Esophagus mucosa (tissue), 1 donor: ENCODE measurements at regions not wholly inside any gene's neighbourhood (a gene's known extent, or its start where the extent isn't known, plus 50 kb on each side); places are given as distances from the start of the nearest gene placed in this dataset.

Experiments used
- ATAC-seq: fragments of 200-7000 bp; cut with Tn5 transposase; one replicate; pipeline ENCODE4 v1.9.1; 2020
- donor health status: DM: yes; HTN: yes; CAD: no.

DNA sequence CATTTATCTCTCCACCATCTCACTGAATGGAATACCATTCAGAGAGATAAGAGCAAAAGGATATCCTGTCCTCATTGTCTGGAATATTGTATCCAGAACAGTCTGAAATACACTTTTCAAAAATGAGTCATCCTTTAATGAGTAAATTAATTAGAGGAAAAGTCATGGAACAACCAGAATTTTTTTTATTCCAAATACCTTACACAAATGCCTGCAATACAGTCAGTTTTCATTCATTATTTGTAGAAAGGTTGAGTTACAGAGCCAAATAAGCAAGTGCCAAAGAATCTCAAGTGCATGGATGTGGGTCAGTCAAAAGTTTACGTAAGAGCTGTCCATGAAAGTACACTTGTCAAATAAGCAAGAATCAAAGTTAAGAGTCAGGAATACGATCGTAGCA lies 482.6 kb downstream of the IPMK start:
- ATAC-seq: no peak

DNA sequence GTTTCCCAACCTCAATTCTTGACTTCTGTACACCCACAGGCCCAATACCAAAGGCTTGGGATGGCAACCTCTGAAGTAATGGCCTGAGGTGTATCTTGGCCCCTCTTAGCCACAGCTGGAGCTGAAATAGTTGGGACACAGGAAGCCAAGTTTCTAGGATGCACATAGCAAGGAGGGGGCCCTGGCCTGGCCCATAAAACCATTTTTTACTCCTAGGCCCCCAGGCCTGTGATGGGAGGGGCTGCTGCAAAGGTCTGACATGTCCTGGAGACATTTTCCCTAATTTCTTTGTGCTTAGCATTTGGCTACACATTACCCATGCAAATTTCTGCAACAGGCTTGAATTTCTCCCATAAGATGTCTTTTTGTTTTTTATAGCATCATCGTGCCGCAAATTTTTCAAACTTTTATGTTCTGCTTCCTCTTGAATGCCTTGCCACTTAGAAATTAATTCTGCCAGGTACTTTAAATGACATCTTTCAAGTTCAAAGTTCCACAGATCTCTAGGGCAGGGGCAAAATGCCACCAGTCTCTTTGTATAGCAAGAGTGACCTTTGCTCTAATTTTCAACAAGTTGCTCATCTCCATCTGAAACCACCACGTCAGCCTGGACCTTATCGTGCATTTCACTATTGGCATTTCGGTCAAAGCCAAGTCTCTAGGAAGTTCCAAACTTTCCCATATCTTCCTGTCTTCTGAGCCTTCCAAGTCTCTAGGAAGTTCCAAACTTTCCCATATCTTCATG lies 490.8 kb downstream of the IPMK start:
- ATAC-seq: no peak

DNA sequence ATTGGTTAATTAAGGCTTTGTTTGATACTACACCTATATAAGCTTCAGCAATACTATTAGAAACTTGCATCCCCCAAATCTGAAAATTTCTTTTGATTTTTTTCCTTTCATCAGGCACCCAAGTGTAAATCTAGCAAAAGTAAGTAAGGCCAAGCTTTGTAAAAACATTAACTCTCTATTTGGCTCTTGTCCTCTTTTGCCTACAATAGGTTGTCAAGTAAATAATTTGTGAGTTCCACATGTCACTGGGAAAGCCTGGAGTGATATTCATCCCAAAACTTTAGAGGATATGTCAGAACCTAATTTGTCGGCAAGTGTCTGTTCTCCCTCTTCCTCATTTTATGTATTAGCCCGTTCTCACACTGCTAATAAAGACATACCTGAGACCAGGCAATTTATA lies 492.4 kb downstream of the IPMK start:
- ATAC-seq: no peak

DNA sequence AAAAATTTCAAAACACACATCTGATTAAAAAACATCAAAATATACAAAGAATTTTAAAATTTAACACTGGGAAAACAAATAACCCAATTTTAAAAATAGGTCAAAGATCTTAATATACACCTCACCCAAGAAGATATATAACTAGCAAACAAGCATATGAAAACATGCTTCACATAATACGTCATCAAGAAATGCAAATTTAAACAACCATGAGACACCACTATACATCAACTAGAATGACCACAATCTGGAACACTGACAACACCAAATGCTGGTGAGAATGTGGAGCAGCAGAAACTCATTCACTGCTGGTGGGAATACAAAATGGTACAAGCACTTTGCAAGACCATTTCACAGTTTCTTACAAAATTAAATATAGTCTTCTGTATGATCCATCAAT lies 498.4 kb downstream of the IPMK start:
- ATAC-seq: no peak

DNA sequence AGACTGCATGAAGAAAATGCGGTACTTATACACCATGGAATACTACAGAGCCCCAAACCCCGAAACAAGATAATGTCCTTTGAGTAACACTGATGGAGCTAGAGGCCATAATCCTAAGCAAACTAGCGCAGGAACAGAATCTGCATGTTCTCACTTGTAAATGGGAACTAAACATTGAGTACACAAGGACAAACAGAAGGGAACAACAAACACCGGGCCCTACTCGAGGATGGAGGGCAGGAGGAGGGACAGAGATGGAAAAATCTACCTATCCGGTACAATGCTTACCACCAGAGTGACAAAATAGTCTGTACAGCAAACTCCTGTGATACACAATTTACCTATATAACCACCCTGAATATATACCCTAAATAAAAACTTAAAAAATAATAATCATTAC lies 507.9 kb downstream of the IPMK start:
- ATAC-seq: no peak

DNA sequence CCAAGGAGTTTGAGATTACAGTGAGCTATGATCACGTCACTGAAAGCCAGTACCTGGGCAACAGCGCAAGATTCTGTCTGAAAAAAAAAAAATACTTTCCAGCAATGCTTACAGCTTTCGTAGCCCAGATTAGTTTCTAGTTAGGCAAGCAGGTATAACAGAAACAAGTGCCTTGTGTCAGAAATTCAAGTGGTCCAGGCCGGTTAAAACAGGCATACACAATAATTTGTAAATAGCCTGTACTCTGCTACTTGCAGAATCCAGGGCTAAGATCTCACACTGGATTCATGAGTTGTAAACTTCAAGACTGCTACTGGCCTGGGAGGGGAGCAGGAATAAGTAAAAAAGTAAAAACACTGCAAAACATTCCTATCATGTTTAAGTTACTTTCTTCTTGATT lies 512.9 kb downstream of the IPMK start:
- no peak for ATAC-seq

DNA sequence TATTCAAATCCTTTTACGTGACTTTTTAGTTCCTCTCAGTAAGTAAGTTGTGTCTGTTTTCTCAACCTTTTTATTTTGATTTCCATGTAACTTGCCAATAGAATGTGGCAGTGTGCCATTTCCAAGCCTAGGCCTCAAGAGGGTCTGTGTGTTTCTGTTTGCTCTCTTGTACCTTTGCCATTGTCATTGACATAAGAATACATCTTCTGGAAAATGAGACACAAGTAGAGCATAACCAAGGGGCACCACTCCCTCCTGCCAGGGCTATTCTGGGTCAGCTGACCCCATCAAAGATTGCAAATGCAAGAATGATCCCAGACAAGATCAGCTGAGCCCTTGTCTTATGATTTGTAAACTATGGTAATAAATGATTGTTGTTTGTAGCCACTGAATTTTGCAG lies 524.0 kb downstream of the IPMK start:
- ATAC-seq: no peak

DNA sequence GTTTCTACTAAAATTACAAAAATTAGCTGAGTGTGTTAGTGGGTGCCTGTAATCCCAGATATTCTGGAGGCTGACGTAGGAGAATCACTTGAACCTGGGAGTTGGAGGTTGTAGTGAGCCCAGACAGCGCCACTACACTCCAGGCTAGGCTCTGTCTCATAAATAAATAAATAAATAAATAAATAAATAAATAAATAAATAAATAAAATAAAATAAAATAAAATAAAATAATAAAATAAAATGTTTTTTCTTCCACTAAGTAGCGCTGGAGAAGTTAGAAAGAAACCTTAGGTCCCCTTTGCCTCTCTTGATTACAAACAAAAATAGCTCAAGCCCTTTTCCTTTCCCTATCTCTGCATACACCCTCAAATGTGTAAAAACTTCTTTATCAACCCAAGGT lies 525.9 kb downstream of the IPMK start:
- no peak for ATAC-seq

DNA sequence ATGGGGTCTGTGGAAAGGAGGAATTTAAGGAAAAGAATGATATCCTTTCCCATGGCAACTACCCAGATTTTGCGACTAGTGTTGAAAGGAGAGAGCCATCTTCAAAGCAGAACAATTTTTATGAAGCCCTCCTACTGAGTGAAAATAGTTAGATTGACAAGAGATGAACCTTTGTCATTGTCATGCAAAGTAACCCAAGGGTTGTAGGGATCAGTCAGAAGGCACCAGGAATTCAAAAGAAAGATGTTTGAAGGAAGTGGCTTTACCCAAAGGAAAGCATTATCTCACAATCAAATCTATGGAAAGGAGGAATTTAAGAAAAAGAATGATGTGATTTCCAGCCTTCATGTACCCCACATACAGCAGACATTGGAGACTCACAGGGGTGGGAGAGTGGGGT lies 544.4 kb downstream of the IPMK start:
- no peak for ATAC-seq

DNA sequence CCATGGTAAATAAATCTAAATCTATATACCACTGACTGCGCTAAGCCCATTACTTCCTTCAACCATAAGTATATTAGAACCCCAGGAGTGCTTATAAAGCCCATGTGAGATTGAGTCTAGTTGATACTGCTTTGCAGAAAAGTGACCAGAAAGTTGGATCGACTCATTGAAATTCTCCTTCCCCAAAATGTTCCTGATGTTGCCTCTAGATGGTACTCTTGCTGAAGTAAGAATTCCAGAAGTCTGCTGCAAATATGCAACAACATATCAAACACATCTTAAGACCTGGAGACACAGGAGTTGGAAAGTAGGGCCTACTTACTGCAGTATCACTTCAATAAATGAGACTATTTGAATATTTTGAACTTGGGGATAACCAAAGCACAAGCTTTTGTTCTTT lies 550.8 kb downstream of the IPMK start:
- no peak for ATAC-seq

DNA sequence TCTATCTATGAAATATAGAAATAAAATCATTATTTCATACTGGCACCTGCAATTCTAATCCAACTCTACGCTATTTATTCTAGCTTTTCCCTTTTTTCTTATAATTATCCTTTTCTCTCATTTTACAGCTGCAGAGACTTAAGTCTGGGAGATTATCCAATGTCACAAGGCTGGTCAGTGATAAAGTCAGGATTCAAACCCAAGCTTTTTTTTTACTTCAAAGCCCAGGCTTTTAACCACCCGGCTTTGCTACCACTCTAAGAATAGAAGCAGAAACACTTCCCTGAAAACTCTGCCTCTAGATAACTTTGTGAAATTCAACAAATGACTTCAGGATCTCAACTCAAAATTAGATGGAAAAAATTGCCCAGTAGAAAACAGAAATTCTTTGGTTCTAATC lies 552.5 kb downstream of the IPMK start:
- ATAC-seq: no peak

DNA sequence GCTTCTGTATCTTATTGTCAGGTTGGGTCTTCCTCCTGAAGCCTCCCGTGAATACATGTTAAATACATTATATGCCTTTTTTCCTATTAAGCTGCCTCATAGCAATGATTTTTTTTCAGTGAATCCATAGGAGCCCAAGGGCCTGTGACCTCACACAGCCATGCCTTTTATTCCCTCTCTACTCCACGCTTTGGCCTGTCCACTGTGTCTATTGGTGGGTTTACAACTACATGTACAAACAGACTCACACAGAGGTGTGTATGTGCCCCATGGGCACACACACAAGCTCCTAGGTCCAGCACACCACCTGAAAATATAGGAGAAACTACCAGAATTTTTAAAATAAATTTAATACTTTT lies 560.4 kb downstream of the IPMK start:
- no peak for ATAC-seq

DNA sequence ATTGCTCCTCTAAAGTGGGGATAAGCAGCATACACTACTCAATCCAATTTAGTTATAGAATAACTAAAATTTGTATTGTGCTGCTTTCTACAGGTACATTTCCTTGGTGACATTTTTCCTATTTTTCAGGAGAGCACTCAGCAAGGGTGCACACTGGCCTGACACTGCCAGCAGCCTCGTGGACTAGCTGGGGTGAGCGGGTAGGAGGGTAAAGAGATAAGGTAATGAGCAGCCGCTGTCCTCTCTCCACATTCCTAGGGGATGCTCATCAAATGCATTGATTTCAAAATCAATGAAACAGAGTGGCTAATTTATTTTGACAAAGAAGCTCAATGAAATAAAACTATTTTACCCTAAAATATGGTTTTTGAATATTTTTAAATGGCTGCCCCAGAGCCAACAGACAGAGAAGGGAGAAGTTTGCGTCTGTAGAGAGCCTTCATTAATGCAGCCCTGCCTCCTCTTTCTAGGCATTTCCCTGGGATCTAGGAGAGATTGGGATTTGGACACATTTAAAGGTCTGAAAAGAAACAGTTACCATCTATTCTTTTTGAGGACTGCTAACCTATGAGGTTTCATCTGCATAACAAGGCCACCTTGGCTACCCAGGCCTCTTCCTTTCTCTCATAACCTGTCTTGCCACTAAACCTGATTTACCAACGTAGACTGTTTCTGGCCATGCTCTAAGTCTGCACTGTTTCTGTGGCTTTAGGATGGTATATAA lies 561.0 kb downstream of the IPMK start:
- no peak for ATAC-seq

DNA sequence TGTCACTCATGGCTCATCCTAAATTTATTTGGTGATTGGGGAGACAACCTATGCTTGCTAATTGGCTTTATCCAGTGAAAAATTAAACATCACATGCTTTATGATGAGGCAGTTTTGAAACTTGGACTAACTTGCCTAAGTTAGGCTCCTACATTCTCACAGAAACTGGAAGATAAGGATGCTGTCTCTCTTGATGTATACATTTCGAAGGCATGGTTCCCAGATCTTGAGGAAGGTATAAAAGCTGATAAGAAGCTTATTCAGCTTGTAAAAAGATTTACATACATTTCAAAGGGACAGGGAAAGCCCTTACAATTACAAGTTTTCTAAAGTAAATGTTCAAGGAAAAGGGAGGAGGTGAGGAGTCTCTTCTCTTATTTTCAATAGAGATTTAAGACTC lies 561.7 kb downstream of the IPMK start:
- no peak for ATAC-seq

DNA sequence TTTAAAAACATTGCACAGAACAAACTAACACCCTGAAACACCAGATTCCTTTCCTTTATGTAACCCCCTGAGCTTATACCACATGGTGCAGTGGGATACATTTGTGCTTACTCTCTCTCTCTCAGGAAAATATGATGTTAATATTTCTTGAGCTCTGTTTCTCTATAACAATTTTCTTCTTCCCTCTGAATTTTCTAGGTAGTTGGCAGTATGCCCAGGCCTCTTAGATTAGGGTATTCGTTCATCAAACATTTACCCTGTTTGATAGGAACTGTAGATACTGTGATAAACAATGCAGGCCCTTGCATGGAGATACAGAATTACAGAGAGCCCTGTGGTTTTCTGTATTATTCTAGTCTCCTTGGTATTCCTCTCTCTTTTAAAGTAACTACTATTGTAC lies 567.8 kb downstream of the IPMK start:
- no peak for ATAC-seq

DNA sequence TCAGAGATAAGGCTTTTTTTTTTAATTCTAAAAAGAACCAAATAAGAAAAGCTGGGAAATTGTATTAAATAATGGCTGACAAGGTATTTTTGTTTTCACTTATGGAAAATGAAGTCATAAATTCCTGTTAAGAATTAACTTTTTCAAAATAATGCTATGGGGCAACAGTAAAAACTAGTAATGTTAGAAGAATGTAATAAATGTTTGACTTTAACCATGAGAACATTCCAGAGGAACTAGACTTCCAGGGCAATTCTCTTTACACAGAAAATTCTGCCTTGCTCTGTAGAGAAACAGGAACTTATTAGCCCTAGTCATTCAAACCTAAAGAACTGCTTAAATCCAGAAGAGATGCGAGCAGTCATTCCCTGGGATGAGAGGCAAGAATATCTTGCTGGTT lies 571.1 kb downstream of the IPMK start:
- no peak for ATAC-seq

DNA sequence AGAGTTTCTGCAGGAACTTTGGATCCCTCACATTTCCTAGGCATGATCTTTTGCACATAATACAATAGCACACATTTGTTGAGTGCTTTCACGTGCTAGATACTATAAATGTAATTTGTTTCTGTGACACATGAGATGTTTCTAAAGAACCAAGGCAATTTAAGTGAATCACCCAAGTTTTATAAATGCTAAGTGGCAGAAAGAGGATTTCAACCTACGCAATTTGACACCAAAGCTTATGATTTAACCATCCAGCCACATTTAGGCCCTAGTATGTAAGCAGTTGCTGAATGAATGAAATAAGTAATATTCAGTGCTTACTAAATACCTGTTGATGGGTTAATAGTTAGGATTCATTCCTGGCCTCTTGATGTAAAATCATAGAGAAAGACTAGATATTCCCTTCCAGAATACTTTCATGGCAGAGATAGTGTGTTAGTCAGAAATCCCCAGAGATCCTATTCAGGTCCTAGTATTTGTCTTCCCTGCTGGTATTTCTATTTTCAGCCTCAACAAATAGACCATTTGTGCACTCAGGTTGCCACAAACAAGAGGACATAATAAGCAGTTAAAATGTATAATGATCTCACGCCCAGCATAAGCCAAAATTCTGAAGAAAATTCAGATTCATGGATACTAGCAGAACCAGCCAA lies 572.6 kb downstream of the IPMK start:
- ATAC-seq: no peak

DNA sequence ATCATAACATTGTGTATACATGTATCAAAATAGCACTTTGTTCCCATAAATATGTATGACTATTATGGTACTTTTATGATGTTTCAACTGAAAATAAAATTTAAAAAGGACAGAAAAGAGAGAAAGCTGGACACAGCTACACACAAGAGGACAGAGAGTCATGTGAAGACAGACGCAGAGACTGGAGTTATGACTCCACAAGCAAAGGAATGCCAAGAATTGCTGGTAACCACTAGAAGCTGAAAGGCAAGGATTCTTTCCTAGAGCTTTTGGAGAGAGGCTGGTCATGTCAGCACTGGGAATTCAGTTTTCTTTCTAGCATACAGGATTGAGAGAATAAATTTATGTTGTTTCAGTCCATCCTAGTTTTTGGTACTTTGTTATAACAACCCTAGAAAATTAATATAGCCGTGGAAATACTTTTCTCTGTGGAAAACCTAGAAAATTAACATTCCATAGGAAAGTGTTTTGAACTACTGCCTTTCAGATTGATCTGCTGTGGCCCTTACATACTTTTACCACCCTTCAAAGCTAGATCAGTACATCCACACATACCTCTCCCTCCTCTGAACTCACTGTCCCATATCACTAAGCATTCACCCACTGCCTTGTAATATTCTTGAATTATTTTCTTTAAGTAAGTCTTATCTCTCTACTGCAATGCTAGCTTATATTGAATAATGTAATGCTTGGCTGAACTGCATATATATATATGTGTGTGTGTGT lies 575.3 kb downstream of the IPMK start:
- no peak for ATAC-seq

DNA sequence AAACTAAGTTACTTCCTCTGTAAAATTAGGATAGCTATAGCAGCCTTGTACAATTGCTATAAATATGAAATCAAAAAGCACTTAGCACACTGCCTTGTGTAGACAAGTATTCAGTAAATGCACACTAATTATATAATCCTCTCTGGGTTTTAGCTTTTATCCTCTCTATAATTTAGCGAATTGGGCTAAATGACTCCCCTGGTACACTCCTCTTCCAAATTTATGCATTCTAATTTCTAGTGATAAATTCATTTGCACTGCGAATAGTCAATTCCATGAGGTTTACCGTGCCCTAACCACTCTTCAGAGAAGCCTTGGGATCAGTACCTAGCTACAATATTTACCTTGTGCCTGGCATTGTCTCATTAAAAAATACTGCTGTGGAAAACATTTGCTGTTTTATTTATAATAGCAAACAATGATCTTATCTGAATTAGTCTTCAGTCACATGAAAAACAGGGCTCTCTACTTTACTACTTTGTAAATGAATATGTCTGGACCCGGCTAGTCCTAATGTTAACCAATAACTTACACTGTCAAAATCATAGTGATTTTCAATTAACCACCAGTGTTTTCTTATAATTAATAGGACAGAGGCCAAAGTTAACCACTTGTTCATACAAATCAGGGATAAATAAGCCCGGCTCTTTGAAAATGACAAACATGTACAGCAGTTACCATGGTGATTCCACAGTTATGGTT lies 577.9 kb downstream of the IPMK start:
- no peak for ATAC-seq

DNA sequence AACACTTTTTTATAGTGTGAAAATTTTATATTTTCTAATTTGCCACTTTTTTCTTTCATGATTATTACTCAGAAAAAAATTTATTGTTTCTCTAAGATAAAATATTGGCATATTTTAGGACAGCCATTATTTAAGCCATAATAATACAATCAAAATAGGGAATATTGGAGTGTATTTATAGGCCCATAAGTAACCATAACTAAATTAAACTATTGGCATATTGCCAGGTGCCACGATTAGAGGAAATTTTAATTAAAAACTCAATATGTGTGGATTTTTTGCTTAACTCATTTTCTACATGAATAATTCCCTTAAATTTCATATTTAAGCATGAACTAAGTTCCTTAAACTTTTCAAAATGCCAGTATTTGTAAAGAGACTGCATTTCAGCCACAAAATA lies 587.8 kb downstream of the IPMK start:
- no peak for ATAC-seq

DNA sequence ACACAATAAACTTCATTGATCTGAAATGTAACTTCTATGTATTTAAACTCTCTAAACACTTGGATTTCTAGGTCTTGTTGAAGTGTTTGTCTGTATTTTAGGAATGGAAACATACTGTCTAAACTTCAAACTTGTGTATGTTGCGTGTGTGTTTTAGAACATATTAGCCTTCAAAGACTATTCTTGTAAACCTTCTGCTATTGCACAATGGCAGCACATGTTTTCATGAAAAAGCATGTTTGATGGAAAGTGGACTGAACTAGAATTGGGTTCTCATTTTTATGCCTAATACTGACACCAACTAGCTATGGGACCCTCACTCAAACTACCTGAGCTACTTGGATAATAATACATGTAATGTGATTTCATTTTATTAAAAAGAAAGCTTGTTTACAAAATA lies 592.6 kb downstream of the IPMK start:
- no peak for ATAC-seq

DNA sequence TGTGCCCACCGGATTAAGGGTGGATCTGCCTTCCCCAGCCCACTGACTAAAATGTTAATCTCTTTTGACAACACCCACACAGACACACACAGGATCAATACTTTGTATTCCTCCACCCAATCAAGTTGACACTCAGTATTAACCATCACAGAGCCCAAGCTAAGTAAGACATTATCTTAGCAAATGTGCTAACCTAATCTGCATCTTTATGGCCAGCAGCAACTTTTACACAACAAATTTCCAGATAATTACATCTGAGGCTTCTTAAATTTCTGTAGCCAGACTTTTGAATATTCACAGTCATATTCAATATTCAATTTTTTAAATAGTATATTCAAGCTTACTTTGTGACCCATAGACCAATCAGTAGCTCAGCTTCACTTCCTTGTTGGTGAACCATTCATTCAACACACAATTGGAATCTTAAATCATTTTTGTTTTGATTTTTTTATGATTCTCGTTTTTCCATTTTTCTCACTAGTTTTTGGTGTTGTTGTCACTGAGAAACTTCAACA lies 594.2 kb downstream of the IPMK start:
- ATAC-seq: no peak

DNA sequence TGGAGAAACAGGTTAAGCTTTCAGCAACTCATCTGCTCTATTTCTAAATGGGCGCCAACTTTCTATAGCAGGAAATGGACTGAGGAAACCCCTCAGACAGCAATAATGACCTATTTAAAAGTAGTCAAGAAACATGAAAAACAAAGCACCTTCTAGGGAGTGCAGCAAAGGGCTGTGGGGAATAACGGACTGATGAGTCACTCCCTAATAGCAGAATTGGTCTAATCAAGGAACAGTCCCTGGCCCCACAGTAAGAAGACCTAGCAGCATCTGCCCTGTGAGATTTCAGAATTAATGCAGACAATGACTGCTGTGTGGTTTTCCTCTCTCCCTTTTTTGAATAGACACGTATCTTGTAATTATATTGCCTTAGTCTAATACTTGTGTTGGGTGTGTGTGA lies 602.9 kb downstream of the IPMK start:
- ATAC-seq: no peak
